Caki2 (cell line): ENCODE measurements at regions not wholly inside any gene's neighbourhood (a gene's known extent, or its start where the extent isn't known, plus 50 kb on each side); places are given as distances from the start of the nearest gene placed in this dataset.

Experiments
- DNase-seq: peaks from one replicate; pipeline ENCODE4 v3.0.0-alpha.2; 2015; ENCODE audit warnings: low read depth
- in situ Hi-C: cut with HindIII; loops from 2 replicates; pipeline ENCODE4 v1.10.0; 2016; ENCODE audit warnings: low sequenced_read_pairs, low pct_unique_long_range_greater_than_20kb, mixed read lengths

- in situ Hi-C loops = no loop called here
Measured at GRCh38 chr1:13952985-13953384, 253.0 kb downstream of the PRDM2 start.

GRCh38 chr1:13956393-13956792 is 256.4 kb downstream of the PRDM2 start:
- in situ Hi-C loops = no loop called here
- no peak for DNase-seq

More at GRCh38 chr1:13952985-13953384, 253.0 kb downstream of the PRDM2 start:
- no peak for DNase-seq

- in situ Hi-C loops = no loop called here
- peak; percentile 33 for DNase-seq
Measured at GRCh38 chr1:13960375-13960987, 260.5 kb downstream of the PRDM2 start.

GRCh38 chr1:13964768-13965167 is 264.8 kb downstream of the PRDM2 start:
- in situ Hi-C loops = no loop called here
- no peak for DNase-seq

- in situ Hi-C loops = no loop called here
- peak; percentile 50 for DNase-seq
Measured at GRCh38 chr1:13965770-13966398, 265.9 kb downstream of the PRDM2 start.

DNA sequence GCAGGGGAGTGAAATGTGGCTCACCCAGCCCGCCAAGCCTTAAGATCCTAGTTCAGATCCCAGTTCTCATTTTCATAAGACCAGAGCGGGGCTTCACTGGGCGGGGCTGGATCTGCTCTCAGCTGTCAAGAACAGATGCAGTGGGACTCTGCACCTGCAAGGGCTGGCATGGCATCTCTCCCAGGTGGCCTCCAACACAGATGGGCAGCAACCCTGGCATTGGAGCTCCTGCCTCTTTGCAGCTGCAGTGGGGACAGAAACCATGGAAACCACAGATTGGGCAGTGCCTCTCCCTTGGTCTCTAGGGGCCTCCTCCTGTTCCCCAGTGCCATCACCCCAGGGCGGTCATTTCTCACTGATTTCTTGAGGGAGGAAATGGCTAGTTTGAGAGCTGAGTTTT is 267.7 kb downstream of the PRDM2 start:
- DNase-seq = no peak
- in situ Hi-C loops = no loop called here

DNA sequence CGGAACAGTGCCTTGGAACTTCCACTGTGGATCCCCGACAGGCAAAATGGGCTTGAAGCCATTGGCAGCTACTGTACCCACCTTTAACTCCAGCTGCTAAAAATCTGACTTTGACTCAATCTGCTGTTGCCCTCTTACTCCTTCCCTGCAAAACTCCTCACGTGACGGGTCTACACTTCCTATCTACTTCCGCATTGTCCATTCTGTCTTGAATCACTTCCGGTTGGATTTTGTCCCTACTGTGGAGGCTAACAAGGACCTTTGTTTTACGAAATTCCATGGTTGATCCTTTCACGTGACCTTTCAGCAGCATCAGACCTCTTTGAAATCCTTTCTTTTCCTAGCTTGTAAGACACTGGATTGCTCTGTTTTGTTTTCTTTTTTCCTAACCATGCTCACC is 268.4 kb downstream of the PRDM2 start:
- in situ Hi-C loops = no loop called here

GRCh38 chr1:13970631-13971247 is 270.8 kb downstream of the PRDM2 start:
- no peak for DNase-seq
- in situ Hi-C loops = no loop called here

More for the DNA sequence above, 268.4 kb downstream of the PRDM2 start:
- no peak for DNase-seq

GRCh38 chr1:13976485-13976884 is 276.5 kb downstream of the PRDM2 start:
- in situ Hi-C loops = no loop called here
- no peak for DNase-seq

DNA sequence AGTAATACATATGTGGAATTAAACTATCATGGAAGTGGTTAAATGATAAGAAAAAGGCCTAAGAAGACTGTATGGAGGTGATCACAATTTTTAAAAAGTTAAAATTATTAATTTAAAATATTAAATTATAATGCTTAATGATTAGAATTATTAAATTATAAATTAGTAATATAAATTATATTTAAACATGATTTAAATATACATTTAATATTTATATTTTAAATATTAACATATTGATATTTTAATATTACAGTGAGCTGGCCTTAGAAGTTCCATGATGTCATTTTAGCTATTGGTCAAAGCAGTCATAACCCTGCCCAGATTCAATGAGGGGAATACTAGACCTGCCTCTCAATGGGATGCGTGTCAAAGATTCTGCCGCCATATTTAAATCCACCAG is 281.2 kb downstream of the PRDM2 start:
- DNase-seq = no peak
- in situ Hi-C loops = no loop called here

DNA sequence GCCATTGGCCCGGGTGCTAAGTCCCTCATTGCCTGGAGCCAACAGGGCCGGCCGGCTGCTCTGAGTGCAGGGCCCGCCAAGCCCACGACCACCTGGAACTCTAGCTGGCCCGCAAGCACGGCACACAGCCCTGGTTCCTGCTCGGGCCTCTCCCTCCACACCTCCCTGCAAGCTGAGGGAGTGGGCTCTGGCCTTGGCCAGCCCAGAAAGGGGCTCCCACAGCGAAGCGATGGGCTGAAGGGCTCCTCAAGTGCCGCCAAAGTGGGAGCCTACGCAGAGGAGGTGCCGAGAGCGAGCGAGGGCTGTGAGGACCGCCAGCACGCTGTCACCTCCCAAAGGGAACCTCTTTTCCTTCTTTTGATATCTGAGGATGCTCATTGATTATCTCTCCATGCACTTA is 283.4 kb downstream of the PRDM2 start:
- no peak for DNase-seq
- in situ Hi-C loops = no loop called here

DNA sequence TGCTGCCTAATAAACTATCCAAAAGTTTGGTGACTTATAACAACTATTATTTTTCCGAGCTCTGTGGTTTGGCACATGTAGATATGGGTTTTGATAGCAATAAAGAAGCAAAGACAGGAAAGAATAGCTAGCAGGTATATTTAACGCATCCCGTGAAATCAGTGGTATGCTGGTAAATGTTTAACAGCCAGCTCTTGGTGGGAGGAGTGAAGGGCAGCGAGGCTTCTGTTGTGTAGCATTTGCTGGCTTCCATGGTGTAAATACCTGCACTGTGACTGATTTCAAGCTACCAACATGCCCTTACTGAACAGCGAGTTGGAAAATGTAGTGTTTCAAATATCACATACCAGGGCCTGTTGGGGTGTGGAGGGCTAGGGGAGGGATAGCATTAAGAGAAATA is 291.0 kb downstream of the PRDM2 start:
- peak; percentile 3 for DNase-seq
- in situ Hi-C loops = no loop called here

GRCh38 chr1:13992489-13993285 is 292.7 kb downstream of the PRDM2 start:
- DNase-seq = no peak
- in situ Hi-C loops = no loop called here

DNA sequence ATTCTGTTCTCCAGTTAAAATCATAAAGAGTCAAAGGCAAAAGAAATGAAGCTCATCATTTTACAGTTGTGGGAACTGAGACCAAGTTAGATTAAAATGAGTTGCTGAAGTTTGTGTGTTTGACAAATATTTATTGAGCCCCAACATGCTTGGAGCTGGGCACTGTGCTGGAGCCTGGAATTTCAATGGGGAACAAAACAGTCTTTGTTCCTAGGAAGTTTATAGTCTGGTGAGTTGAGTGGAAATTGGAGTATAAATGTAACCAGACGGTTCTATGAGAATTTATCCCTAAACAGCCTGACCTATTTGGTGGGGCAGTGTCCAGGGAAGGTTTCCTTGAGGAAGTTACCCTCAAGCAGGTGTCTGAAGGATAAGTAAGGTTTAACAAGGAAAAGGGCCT is 294.4 kb downstream of the PRDM2 start:
- no peak for DNase-seq
- in situ Hi-C loops = no loop called here

GRCh38 chr1:13996334-13996733 is 296.3 kb downstream of the PRDM2 start:
- DNase-seq = no peak
- in situ Hi-C loops = no loop called here

DNA sequence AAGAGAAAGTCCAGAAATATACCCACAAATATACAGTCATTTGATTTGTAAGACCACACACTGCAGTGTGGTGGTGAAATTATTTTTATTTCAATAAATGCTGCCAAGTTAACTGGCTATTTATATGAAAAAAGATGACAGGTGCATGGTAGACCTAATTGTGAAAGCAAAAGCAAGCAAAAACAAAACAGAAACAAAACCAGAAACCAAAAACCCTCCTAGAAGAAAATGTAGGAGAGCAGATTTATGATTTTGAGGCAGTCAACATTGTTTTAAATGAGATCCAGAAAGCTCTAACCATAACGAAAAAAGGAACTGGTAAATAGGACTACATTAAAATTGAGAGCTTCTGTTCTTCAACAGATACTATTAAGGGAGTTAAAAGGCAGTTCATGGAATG is 303.6 kb downstream of the PRDM2 start:
- in situ Hi-C loops = no loop called here
- no peak for DNase-seq

DNA sequence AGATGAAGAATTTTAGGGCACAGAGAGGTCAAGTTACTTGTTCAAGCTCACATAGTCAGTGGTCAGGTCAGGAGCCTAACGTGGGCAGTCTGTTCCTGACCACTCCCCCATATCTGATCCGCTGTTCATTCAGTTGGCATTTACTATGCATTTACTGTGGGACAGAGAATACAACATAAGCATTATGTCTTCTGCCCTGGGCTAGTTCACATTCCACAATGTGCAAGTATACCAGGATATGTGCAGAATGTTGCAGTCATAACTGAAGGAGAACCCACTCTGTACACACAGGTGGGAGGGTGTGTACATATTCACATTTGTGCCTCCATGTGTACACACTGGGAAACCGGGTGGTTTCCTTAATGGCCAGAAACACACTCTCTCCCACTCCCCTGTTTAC is 309.6 kb downstream of the PRDM2 start:
- no peak for DNase-seq
- in situ Hi-C loops = no loop called here

GRCh38 chr1:14010476-14010875 is 310.5 kb downstream of the PRDM2 start:
- no peak for DNase-seq

DNA sequence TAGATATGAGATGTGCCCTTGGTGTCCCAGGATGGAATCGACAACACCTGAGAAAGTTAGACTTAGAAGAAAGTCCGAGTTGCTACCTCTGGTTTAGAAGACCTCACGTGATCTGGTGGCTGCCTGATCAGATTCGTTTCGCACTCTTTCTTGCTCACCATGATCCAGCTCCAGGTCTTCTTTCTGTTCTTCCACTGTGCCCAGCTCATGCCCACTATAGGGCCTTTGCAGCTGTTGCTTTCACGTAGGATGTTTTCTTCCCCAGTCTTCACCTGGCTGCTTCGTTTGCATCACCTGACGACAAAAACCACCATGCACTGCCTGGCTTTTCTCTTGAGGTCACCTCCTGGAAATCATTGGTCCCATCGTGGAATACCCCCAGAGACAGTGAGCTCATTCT is 311.1 kb downstream of the PRDM2 start:
- in situ Hi-C loops = no loop called here
- no peak for DNase-seq

More at GRCh38 chr1:14010476-14010875, 310.5 kb downstream of the PRDM2 start:
- in situ Hi-C loops = no loop called here
